Body of pancreas (tissue), 4 donors: ENCODE measurements at regions not wholly inside any gene's neighbourhood (a gene's known extent, or its start where the extent isn't known, plus 50 kb on each side); places are given as distances from the start of the nearest gene placed in this dataset.

ENCODE experiments used
- POLR2A ChIP-seq, 3 donors: fragments of 450-650 bp; IDR thresholded peaks; one replicate each; pipeline ENCODE4 v1.6.1; 2016; ENCODE audit warnings: antibody characterized with exemption in 3 of 3, mild to moderate bottlenecking in 2 of 3
- TF ChIP-seq, protein P1 (sequence below), 7 experiments: fragments of 450-650 bp in 4 of 7; fragments of 200-600 bp in 3 of 7; sonication (generic) in 3 of 7; IDR thresholded peaks; one replicate each; pipeline ENCODE4 v1.5.1; 2016 to 2019; ENCODE audit warnings: antibody characterized with exemption in 7 of 7

DNA sequence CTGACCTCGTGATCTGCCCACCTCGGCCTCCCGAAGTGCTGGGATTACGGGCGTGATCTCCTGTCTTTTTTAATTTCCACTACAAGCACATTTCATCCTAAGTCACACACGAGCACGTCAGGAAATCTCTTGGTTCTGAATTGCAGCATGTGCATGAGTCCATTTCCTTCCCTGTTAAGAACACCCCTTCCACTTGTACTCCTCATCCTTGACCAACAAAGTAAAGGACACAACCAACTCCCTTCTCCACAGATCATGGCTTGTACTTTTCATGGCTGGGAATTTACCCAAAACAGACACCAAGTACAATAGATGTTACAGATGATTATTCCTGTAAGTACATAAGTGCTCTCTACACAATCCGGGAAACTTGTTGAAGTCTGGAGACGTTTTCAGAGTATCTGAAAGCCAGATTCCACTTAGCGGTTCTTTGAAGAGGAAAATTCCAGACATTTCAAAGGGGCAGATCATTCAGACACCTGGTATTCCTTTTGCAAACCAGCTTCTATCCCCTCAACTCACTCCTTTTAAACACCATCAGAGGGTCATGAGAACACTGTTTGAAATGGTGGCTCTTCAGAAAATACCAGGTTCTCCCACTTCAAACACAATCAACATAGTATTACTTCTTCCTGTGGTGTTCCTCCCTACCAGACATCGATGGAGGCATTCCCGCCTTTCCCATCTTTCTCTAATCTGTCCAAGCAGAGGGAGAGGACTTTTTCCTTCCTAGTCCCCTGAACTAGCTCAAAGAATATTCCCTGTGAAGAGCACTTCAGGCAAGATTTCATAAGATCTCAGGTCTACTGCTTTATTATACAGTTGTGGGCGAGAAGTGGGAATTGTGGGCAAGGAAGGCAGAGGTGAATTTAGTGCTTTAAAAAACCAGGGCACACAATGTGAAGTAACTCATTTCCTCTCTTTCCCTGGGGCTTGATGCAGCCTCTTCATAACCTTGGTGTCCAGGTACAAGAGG, 80.1 kb upstream of the TSC22D2 start:
- TF ChIP-seq, protein P1, sequence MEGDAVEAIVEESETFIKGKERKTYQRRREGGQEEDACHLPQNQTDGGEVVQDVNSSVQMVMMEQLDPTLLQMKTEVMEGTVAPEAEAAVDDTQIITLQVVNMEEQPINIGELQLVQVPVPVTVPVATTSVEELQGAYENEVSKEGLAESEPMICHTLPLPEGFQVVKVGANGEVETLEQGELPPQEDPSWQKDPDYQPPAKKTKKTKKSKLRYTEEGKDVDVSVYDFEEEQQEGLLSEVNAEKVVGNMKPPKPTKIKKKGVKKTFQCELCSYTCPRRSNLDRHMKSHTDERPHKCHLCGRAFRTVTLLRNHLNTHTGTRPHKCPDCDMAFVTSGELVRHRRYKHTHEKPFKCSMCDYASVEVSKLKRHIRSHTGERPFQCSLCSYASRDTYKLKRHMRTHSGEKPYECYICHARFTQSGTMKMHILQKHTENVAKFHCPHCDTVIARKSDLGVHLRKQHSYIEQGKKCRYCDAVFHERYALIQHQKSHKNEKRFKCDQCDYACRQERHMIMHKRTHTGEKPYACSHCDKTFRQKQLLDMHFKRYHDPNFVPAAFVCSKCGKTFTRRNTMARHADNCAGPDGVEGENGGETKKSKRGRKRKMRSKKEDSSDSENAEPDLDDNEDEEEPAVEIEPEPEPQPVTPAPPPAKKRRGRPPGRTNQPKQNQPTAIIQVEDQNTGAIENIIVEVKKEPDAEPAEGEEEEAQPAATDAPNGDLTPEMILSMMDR (IDR thresholded peaks at IDR 0.05): no peak
- TF ChIP-seq POLR2A (IDR thresholded peaks at IDR 0.05): no peak
